G401 (cell line): ENCODE measurements at regions not wholly inside any gene's neighbourhood (a gene's known extent, or its start where the extent isn't known, plus 50 kb on each side); places are given as distances from the start of the nearest gene placed in this dataset.
"Not testable (repeated sequence)": the region's sequence is repeated elsewhere in the genome, so short reads cannot be mapped to it uniquely, and the experiment has no call there.

Source experiments
- DNase-seq: peaks from one replicate; pipeline ENCODE4 v3.0.0-alpha.2; 2015; ENCODE audit warnings: low spot score
- in situ Hi-C: cut with HindIII; loops from 2 replicates; pipeline ENCODE4 v1.10.0; 2016; ENCODE audit warnings: low sequenced_read_pairs, mixed read lengths

DNA sequence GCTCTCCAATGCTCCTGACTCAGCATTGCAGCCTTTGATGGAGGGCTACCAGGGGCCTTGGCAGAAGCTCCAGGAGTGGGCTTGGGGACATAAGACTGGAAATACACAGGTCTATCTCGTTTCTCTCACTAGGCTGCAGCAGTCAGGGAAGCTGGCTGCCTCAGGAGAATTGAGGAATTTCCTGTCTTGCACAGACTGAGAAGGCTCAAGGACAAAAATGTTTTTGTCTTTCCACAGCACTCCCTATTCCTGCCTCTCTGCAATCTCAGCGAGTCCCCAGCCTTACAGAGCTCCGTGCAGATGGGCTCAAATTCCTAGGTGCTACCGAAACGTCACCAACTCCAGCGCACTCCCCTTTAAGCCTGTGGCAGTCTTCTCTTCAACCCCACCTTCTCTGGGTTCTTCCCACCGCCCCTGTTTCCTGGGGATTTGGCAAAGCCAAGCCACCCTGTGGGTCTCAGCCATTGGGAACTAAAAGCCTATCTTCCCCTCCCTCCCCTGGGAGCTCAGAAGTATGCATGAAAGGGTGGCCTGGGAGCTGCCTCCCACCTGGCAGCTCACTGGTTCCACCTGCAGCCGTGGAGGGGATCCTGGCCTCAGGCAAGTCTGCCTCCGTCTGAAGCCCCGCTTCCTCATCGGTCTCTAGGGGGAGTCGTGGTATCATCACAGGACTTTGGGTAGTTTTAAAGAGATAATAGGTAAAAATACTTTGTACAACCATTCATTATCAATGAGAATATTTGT is 322.6 kb upstream of the FRG2C start:
- DNase-seq = no peak
- in situ Hi-C loops = no loop called here

DNA sequence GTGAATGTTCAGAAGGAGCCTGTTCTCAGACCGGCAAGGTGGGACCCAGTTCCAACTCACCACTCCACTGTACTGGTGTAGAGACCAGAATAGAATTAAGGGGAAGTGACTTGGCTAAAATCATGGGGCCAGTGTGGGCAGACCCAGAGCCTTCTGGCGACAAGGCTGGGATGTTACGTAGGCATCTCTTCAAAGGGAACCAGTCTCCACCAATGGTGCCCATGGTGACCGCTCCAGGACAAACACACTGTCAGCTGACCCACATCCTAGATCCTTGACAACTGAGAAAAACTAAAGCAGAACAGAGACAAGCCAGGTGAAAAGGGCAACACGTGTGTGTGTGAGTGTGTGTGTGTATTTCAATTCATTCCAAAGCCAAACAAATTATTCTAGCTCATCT is 321.7 kb upstream of the FRG2C start:
- in situ Hi-C loops = no loop called here
- DNase-seq = no peak

DNA sequence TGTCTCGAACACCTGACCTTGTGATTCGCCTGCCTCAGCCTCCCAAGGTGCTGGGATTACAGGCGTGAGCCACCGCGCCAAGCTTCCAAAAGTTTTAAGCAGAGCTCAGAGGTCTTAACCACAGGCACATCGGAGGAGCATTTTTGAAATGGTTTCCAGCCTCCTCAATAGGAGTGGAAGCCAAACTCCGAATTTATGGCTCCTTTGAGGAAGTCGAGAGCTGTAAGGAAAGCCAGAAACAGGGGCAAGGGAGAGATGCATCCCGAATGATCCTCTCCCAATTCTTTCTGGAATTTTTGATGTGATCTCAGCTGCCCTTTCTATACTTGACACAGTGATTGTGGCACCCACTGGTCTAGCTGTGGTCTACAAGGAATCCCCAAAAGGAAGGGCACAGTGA is 313.6 kb upstream of the FRG2C start:
- in situ Hi-C loops, DNase-seq: not testable (repeated sequence)

DNA sequence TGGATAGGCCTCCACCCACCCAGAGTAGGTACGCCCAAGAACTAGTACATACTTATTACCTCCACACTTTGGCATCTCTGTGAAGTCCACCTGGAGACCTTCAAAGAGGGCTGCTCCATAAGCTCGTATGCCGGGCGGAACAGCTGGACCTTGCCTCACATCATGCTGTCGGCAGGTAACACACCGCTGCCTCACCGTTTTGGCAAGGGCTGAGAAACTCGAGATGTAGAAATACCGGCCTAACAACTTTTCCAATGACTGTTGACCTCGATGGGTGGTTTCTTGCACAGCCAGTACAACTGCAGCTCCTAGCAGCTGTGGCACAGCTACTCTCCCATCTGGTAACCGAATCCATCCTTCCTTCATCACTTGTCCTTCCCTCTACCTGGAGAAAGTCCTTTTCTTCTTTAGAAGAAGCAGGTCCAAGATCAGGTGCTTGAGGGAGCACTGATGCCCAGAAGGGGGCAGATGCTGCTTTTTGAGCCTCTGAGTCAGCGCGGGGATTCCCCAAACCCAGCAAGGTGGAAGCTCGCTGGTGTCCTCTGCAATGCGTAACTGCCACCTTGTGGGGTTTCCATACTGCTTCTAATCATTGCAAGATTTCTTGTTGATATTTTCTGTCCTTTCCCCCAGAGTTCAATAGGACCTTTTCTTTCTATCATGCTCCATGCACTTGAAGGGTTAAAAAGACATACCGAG is 301.9 kb upstream of the FRG2C start:
- not testable (repeated sequence) for DNase-seq

DNA sequence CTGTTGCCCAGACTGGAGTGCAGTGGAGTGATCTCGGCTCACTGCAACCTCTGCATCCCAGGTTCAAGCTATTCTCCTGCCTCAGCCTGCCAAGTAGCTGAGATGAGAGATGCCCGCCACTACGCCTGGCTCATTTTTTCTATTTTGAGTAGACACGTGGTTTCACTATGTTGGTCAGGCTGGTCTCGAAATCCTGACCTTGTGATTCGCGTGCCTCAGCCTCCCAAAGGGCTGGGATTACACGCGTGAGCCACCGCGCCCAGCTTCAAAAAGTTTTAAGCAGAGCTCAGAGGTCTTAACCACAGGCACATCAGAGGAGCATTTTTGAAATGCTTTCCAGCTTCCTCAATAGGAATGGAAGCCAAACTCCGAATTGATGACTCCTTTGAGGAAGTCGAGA is 291.2 kb upstream of the FRG2C start:
- DNase-seq, in situ Hi-C loops: not testable (repeated sequence)

More for the DNA sequence above, 301.9 kb upstream of the FRG2C start:
- in situ Hi-C loops = not testable (repeated sequence)

DNA sequence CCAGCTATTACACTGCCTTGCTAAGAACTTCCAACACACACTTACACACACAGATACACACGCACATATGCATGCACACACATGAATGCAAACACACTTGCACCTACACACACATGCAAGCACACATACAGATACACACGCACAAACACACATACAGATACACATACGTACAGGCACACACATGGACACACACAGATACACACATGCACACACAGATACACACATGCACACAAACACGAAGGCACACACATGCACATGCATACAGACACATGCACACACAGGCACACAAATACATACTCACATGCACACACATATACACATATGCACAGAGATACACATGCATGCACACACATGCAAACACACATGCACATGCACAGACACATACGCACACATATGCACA is 284.3 kb upstream of the FRG2C start:
- DNase-seq, in situ Hi-C loops: not testable (repeated sequence)

DNA sequence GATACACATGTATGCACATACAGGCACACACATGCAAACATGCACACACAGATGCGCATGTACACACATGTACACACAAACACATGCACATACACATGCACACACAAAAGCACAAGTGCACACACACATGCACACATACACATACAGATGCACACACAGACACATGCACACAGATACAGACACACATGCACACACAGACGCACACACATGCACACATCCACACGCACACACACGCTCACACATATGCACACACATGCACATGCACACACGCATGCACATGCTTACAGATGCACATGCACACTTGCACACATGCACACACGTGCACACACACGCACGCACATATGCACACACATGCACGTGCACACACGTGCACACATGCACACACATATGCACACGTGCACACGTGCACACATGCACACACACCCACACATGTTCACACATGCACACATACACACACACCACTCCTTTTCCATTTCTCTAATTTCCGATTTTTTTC is 283.8 kb upstream of the FRG2C start:
- in situ Hi-C loops = no loop called here

DNA sequence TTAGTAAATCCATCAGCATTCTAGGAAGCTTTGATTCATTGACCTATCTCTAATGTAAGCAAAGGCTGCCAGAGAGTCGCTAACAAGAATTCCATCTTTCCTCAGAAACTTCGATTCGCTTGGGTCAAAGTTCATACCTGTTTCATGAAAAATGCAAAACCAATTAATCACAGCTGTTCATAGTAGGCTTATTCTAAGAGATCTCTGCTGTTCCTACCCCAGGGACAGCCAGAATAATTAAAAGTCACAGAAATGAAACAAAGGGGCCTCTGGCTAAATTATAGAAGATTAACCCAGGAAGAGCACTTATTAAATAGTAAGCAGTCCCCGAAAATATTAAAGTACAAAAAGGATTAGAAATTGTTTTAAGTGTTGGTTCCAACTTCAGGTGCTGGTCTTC is 280.1 kb upstream of the FRG2C start:
- DNase-seq, in situ Hi-C loops: not testable (repeated sequence)

More for the DNA sequence above, 283.8 kb upstream of the FRG2C start:
- DNase-seq = no peak

DNA sequence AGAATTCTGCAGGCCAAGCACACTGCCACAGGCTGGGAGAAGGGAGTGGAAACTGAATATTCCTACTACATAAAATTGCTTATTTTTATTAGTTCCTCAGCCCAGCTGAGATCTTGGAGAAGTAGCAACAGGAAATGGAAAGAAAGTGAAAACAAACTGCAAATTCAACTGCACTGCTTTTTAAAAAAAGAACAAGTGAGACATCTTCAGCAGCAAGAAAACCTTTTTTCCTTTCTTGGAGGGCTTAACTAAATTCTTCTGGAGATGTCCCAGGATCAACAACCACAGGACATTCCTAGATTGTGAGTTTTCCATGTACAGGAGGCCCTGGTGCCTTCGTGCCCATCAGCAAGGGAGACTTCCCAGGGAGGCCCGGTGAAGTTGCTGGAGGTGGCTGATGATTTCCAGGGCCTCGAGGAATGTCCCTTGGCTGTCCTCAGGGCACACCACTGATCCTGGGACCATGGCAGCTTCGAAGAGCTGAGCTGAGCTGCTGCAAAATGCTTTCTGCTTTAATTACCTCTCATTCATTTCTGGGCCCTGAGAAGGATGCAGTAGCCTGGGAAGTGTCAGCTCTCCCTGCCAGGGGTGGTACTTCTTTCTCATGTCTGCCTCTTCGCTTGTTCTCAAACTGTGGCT is 275.5 kb upstream of the FRG2C start:
- in situ Hi-C loops, DNase-seq: not testable (repeated sequence)

DNA sequence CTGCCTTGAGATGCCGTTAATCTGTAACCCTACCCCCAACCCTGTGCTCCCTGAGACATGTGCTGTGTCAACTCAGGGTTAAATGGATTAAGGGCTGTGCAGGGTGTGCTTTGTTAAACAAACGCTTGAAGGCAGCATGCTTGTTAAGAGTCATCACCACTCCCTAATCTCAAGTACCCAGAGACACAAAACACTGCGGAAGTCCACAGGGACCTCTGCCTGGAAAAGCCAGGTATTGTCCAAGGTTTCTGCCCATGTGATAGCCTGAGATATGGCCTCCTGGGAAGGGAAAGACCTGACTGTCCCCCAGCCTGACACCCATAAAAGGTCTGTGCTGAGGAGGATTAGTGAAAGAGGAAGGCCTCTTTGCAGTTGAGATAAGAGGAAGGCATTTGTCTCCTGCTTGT is 270.8 kb upstream of the FRG2C start:
- DNase-seq, in situ Hi-C loops: not testable (repeated sequence)

DNA sequence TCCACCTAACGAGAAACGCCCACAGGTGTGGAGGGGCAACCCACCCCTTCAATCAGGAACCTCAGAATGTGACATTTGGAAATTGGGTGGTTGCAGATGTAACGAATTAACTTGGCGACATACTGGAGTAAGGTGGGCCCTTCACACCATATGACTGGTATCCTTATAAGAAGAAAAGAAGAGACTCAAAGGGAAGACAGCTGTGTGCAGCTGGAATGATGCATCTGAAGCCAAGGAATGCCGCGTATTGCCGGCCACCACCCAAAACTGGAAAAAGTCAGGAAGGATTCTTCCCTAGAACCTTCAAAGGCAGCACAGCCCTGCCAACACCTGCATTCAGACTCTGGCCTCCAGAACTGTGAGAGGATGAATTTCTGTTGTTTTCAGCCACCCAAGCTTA is 270.0 kb upstream of the FRG2C start:
- DNase-seq, in situ Hi-C loops: not testable (repeated sequence)

DNA sequence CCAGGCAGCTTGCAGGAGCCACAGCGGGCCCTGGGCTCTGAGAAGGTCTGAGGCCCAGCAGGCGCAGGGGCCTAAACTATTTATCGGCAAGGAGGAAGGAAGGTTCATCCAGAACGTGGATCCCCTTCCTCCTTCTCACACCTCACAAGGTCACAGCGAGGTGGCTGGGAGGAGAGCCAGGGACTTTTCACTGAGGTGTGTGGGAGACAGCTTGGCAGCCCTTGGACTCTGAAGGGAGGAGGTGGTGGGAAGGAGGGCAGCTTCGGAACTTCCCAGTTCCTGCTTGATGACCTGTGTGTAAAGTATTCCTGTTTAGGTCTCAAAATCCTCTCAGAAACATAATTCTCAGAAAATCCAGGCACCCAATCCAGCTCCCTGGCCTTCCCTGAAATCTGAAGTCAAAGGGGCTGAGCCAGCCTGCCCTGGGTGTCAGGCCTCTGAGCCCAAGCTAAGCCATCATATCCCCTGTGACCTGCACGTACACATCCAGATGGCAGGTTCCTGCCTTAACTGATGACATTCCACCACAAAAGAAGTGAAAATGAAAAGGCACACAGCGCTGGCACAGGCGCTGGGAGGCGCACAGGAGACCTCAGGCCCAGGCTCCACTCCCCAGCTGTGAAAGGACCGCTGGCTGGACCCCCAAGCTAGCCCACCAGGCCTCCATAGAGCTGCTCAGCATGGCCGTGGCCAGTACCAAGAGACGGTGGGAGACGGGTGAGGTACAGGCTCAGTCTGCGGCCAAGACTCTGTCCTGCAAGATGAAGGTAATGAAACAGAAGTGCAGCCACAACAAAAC is 269.4 kb upstream of the FRG2C start:
- in situ Hi-C loops, DNase-seq: not testable (repeated sequence)

DNA sequence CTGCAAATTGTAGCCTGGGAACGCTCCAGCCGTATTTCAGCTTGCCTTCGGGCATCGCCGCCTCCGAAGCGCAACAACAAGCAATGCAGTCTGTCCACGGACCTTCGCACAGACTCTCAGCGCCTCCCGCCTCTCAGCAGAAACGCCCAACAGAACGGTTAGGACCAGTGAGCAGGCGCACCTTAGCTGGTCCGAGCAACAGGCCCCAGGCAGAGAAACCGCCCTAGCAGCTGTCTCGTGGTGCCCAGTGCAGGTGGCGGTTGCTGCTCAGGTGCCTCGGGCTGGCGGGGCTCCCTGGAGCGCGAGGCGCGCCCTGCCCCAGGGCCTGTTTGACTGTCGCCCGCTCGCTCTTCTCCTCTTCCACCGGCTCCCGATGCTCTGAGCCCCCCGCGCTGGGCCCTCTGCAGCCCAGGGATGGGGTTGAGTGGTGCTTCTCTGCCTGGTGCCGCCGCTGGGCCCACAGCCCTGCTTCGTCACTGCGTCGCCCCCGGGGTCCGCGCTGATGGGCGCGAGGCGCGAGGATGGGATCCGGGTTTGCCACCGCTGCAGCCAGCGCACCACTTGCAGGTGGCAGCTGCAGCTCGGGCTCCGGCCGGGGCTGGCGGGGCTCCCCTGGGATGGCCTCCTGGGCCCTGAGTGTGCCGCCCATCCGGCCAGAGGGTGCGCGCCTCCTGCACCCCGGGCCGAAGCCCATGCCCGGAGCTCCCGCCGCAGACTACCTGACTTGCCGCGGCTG is 268.4 kb upstream of the FRG2C start:
- DNase-seq = no peak
- in situ Hi-C loops = no loop called here

DNA sequence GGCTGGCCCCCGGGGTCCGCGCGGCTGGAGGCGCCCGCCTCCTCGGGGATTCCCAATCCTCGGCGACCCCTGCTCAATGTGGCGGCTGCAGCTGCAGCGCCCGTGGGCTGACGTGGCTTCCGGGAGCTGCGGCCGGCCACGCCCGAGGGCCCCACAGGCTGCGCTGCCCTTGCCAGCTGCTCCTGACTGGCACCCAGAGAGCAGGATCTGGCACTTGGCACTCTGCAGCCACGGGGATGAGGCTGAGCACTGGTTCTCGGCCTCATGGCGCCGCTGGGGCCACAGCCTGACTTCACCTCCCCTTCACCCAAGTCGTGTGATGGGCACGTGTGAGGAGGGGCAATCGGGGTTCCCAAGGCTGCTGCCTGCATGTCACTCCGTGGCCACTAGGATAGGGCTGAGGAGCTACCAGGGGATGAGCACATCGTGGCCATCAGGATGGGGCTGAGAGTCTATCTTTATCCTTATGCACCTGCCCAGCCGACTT is 267.8 kb upstream of the FRG2C start:
- DNase-seq = no peak
- in situ Hi-C loops = no loop called here

DNA sequence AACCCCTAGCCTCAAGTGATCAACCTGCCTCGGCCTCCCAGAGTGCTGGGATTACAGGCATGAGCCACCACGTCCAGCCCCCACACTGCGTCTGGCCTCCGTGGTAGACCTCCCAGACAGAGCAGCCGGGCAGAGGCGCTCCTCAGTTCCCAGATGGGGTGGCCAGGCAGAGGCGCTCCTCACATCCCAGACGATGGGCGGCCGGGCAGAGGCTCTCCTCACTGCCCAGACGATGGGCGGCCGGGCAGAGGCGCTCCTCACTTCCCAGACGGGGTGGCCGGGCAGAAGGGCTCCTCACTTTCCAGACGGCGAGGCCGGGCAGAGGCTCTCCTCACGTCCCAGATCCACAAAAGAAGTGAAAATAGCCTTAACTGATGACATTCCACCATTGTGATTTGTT is 266.6 kb upstream of the FRG2C start:
- DNase-seq, in situ Hi-C loops: not testable (repeated sequence)

DNA sequence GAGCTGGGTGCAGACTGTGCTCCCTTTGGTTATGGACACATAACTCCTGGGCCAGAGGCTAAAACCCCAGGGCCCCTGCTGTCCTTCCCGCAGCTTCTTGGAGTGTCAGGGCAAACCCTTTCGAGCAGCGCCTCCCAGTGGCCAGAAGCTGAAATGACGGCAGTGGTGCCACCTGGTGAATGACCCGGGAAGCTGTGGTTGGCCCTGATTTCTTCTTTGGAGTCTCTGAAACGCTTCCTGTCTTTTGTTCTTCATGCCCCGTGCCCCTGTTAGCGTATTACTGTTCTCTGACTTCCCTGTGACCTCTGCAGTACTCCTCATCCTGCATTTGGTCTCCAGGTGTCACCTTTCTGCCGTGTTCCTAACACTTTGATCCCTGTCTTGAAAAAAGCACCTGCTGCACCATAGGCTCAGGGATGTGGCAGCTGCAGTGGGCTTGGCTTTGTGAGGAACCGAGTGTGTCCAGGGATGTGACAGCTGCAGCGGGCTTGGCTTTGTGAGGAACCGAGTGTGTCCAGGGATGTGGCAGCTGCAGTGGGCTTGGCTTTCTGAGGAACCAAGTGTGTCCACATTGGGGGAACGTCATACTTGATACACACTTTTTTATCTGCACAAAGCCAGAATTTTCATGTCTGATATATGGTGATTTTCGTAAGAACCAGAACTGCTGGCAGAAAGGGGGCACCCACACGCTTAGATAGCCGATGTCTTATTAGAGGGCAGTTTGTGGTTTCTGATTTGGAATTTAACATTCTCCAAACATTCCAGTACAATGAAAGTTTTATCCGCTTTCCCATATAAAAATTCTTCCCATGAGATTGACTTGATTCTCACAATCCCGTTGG is 241.8 kb upstream of the FRG2C start:
- in situ Hi-C loops, DNase-seq: not testable (repeated sequence)

DNA sequence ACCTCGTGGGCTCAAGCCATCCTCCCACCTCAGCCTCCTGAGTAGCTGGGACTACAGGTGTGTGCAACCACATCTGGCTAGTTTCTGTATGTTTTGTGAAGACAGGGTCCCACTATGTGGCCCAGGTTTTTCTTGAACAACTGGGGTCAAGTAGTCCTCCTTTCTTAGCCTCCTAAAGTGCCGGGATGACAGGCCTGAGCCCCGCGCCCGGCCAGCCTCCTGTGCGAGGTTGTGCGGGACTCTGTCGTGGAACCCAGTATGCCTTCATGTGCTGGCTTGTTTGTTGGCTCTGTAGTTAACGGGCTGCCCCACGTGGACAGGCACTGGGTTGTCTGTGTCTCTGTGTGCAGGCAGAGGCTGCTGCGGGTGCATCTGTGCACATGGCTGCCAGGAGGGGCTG is 238.7 kb upstream of the FRG2C start:
- DNase-seq, in situ Hi-C loops: not testable (repeated sequence)

DNA sequence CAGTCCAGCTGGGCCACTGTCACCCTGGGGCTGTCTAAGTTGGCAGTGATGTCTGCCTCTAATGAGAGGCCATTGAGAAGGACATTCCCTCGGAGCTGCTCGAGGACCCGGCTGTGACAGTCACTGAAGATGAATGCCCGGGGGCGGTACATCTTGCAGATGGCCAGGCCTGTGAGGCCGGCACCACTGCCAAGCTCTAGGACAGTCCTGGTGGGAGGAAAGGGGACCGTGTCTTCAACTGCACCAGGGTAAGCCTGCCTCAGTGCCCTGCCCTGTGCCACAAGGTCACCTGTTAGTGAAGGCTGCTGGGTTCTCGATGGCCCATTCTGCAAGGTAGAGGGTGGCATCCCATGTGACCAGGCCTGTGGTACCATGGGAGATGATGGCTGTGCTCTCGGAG is 236.6 kb upstream of the FRG2C start:
- DNase-seq = not testable (repeated sequence)

More for the DNA sequence above, 236.6 kb upstream of the FRG2C start:
- in situ Hi-C loops = not testable (repeated sequence)
